ENCODE measurements at regions not wholly inside any gene's neighbourhood (a gene's known extent, or its start where the extent isn't known, plus 50 kb on each side); places are given as distances from the start of the nearest gene placed in this dataset.

DNA sequence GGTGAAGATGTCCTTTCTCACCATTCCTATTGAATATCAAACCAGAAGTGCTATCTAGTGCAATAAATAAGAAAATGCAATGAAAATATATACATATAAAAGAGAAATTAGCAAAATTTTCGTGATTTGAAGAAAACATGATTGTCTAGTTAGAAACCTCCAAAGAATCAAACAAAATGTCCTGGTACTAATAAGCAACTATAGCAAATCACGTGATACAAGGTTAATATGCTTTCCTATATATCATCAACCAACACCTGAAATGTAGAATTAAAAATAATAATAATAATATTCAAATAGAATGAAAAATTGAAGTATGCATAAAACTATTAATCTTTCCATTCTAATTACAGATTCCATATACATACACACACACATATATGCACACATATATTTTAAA, 183.9 kb upstream of the POM121L12 start:
- no peak for DNase-seq
- Histone ChIP-seq H3K27ac (no peak overlapping the region), H3K9me3 (peaks cover 0 to 4% (median 0%) of the 10 kb centered on the region in 3 donors), H3K4me1 (no peaks in the 10 kb centered on the region), H3K27me3 (no peaks in the 10 kb centered on the region), H3K4me3 (no peak overlapping the region), H3K36me3 (replicated peaks in 1 of 2; ENCODE audit: insufficient read depth in 1 of 2, low read depth in 2 of 2) (no peaks in the 10 kb centered on the region)
- no peak for TF ChIP-seq POLR2A (IDR thresholded peaks at IDR 0.05)
- TF ChIP-seq, protein P1, sequence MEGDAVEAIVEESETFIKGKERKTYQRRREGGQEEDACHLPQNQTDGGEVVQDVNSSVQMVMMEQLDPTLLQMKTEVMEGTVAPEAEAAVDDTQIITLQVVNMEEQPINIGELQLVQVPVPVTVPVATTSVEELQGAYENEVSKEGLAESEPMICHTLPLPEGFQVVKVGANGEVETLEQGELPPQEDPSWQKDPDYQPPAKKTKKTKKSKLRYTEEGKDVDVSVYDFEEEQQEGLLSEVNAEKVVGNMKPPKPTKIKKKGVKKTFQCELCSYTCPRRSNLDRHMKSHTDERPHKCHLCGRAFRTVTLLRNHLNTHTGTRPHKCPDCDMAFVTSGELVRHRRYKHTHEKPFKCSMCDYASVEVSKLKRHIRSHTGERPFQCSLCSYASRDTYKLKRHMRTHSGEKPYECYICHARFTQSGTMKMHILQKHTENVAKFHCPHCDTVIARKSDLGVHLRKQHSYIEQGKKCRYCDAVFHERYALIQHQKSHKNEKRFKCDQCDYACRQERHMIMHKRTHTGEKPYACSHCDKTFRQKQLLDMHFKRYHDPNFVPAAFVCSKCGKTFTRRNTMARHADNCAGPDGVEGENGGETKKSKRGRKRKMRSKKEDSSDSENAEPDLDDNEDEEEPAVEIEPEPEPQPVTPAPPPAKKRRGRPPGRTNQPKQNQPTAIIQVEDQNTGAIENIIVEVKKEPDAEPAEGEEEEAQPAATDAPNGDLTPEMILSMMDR (IDR thresholded peaks at IDR 0.05), result no peak
- WGBS, 2 donors, result 30 to 38% methylated on average over 2 of the region's 2 CpGs
- ATAC-seq, result no peak
- intact Hi-C loops (cut with DNase I), result no loop called here

DNA sequence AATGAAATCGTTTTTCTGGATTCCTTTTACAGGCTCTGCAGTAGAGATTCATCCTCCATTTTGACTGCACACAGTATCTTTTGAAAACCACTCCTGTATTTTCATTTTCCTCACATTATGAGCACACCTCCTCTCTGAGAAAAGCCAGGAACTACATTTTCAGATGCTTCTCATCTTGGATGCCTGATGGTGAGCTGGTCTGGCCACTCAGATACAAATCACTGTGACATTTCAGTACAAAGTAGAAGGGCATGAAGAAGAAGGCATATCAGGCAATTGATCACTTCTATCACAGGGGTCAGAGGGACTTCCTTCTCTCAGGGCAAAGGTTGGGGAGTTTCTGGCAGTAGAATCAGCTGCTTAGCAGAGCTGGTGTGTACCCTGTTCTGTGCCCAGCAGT, 192.0 kb upstream of the POM121L12 start:
- Histone ChIP-seq H3K27ac (no peak overlapping the region), H3K9me3 (no peaks in the 10 kb centered on the region), H3K4me3 (no peak overlapping the region), H3K36me3 (replicated peaks in 1 of 2; ENCODE audit: insufficient read depth in 1 of 2, low read depth in 2 of 2) (no peaks in the 10 kb centered on the region), H3K4me1 (no peaks in the 10 kb centered on the region), H3K27me3 (no peaks in the 10 kb centered on the region)
- TF ChIP-seq, protein P1 (IDR thresholded peaks at IDR 0.05), result no peak
- TF ChIP-seq POLR2A (IDR thresholded peaks at IDR 0.05), result no peak
- no peak for DNase-seq
- intact Hi-C loops (cut with DNase I), result no loop called here
- WGBS, 2 donors, result 8 to 26% methylated on average over 1 of the region's 1 CpG
- no peak for ATAC-seq

DNA sequence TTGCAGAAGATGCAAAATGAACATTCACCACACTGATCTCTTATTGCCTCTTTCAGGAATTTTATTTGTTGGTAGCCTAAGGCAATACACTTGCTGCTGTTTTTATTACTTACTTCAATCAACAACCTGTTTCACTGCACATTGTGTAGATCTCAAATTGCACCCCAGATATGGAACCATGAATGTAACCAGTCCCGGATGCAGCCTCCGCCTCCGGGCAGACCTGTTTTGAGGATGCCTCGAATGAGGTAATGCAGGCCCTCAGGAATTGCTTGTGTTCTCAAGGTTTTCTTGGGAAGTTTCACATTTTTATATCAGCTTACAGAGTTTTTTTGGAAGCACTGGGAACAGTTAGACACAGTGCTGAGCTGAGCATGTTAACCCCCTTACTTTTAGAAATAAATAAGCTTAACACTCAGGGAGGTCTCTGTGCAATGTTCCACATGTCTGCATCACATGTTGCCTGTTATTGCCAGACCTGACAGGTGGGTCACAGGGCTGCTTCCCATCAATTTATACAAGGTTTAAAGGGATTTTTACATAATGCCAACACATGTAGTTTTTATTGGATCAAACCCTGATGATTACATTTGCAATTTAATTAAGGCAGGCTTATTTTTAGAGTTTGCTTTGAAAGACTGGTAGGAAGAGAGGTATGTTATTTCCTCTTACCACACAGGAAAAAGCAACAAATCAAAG, 193.1 kb upstream of the POM121L12 start:
- H3K27ac ChIP-seq, result no peak overlapping the region
- intact Hi-C loops (cut with DNase I), result no loop called here
- DNase-seq, result no peak

DNA sequence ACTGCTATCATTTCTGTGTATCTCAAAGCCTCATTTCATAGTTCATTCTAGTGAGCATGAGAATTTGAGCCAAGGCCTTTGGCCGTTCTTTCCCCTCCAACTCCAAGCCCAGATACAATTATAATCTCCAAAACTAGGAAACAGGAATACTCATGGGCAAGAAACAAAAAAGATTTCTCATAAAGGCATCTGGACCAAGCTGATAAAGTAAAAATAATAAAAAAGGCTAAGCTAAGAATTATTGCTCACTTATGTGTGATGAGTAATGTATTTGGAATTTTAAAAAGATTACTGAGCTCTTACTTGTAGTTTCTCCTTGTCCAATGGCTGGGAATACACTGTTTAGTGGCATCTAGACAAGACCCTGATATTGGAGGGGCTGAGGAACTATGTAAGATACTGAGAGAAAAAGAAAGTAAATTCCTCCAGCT, 196.4 kb upstream of the POM121L12 start:
- H3K4me3 ChIP-seq, result no peak overlapping the region
- TF ChIP-seq POLR2A (IDR thresholded peaks at IDR 0.05), result no peak
- TF ChIP-seq, protein P1 (IDR thresholded peaks at IDR 0.05), result no peak
- no peak for DNase-seq
- H3K4me1 ChIP-seq, result no peaks in the 10 kb centered on the region
- no peak for ATAC-seq
- 0 to 53% methylated on average over 1 of the region's 1 CpG for WGBS, 2 donors
- no peaks in the 10 kb centered on the region for H3K9me3 ChIP-seq
- no peaks in the 10 kb centered on the region for H3K36me3 ChIP-seq (replicated peaks in 1 of 2; ENCODE audit: insufficient read depth in 1 of 2, low read depth in 2 of 2)
- H3K27ac ChIP-seq, result no peak overlapping the region
- intact Hi-C loops (cut with DNase I), result no loop called here
- no peaks in the 10 kb centered on the region for H3K27me3 ChIP-seq

More for the DNA sequence above, 193.1 kb upstream of the POM121L12 start:
- Histone ChIP-seq H3K27me3 (no peaks in the 10 kb centered on the region), H3K4me3 (no peak overlapping the region), H3K36me3 (replicated peaks in 1 of 2; ENCODE audit: insufficient read depth in 1 of 2, low read depth in 2 of 2) (no peaks in the 10 kb centered on the region), H3K4me1 (no peaks in the 10 kb centered on the region), H3K9me3 (no peaks in the 10 kb centered on the region)
- no peak for TF ChIP-seq POLR2A (IDR thresholded peaks at IDR 0.05)
- TF ChIP-seq, protein P1 (IDR thresholded peaks at IDR 0.05), result no peak
- ATAC-seq, result no peak
- 67 to 83% methylated on average over 4 of the region's 4 CpGs for WGBS, 2 donors

DNA sequence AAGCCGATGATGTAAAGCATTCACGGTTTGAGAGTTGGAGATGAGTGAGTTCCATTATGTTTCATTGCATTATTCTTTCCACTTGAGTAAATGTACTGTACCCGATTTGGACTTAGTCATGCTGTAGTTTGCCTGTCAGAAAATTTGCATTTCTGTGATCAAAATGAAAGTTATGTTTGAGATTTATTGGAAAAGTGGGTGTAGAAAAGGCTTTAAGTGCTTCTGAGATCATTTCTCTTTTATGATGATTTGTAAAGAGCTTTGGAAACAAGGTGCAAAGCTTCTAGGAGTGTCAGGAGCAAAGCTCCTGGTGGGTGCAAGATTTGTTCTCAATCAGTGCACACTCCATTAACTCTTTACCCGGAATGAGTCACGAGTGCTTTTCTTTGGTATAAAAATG, 204.1 kb upstream of the POM121L12 start:
- intact Hi-C loops (cut with DNase I), result no loop called here

More for the DNA sequence above, 204.1 kb upstream of the POM121L12 start:
- Histone ChIP-seq H3K9me3 (no peaks in the 10 kb centered on the region), H3K27ac (no peak overlapping the region), H3K4me3 (no peak overlapping the region), H3K36me3 (replicated peaks in 1 of 2; ENCODE audit: insufficient read depth in 1 of 2, low read depth in 2 of 2) (no peaks in the 10 kb centered on the region), H3K27me3 (no peaks in the 10 kb centered on the region), H3K4me1 (no peaks in the 10 kb centered on the region)
- no peak for DNase-seq
- WGBS, 2 donors, result 46 to 66% methylated on average over 5 of the region's 5 CpGs
- TF ChIP-seq, protein P1 (IDR thresholded peaks at IDR 0.05), result no peak
- TF ChIP-seq POLR2A (IDR thresholded peaks at IDR 0.05), result no peak
- ATAC-seq, result no peak

Data from body of pancreas (tissue), 4 donors.